ENCODE measurements at regions not wholly inside any gene's neighbourhood (a gene's known extent, or its start where the extent isn't known, plus 50 kb on each side); places are given as distances from the start of the nearest gene placed in this dataset.
"Not testable (repeated sequence)": the region's sequence is repeated elsewhere in the genome, so short reads cannot be mapped to it uniquely, and the experiment has no call there.

DNA sequence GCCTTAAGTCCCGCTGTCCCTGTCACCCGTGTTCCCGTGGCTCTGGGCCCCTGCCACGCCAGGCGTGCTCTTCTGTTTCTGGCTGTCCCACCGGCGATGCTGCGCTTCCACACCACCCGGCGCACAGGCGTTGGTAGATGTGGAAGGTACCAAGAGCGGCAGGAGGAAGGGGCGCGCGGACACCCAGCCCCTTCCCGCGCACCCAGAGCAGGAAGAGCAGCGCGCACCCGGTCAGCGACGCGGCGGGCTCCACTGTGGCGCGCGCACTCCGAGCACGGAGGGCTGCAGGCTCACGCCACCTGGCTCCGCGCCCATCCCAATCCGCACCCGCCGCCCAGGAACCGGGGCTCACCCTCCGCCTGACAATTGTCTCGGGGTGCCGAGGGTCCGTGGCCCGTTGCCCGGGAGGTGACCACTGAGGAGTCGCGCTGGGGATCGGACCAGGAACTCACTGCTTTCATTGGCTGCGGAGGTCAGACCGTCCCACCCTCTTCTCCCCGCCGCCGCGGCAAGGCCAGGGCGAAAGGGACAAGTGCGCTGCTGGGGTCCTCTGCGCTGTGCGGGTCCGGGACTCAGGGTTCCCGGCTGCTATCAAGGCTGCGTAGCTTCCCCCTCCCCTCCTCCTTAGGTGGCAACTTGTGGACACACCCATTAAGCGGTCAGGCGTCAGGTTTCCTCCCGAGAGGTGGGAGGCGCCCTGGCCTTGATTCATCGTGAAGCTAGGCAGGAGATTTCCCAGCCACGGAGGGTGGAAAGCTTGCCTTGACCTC is 121.6 kb upstream of the ZNF92 start:
- DNase-seq = peak; percentile 44 to 55

DNA sequence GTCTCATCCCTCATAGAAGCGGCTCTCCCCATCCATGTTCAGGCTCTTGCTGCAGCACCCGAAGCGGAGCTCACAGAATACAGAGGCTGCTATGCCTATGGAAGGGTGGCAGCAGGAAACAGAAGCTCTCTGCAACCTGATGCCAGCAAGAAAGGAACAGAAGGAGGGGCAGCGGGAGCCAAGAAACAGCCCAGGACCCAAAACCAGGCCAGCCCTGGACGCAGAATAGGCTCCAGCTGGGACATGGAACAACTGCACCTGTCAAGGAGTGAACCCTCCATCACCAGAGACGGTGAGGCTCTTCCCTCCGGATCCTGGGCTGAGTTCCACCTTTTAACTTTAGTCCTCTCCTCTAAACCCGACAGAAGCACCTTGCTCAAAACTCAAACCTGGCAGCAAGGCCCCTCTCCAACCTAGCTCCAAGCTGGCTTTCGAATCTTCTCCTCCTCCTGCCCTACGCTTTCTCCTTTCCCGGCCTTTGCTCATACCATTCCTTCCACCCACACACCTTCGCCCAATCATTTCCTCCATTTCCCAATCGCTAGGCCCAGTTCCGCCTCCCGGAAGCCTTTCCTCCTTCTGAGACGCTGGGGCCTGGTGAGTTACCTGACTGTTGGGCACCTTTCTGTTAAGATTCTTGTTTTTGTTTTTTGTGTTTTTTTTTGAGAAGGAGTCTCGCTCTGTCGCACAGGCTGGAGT is 122.8 kb upstream of the ZNF92 start:
- DNase-seq = no peak

DNA sequence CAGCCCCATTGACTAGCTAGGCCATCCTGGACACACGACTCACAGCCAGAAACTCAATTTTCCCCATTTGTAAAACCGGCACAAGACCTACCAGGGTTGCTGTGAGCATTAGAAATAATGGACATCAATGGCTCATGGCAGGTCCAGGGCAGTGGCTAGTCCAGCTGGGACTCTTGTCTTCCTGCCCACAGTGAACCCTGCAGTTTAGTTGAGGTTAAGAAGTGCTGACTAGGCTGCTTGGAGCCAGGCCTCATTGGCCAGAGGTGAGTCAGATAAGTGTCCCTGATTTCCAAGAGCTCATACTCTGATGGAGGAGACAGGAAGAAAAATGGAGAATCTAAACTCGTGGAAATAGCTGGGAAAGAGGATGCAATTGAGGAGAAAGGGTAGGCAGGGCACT is 123.4 kb upstream of the ZNF92 start:
- DNase-seq = no peak

DNA sequence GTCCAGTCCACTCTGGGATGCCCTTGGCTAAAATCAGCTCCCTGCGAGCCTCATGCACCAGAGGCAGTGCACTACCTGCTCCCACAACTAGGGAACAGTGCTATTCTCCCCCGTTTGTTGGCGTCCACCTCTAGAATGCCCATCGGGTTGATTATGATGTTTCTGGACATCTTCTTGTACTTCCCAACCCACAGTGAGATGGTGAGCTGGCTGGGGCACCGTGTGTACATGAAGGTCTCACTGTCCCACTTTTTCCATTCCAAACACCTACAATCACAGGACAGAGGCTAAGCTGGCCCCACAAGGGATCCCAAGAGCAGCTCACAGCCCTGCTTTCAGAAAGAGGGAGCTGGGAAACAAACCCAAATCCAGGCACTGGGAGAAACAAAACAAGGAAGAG is 126.2 kb upstream of the ZNF92 start:
- DNase-seq = no peak

DNA sequence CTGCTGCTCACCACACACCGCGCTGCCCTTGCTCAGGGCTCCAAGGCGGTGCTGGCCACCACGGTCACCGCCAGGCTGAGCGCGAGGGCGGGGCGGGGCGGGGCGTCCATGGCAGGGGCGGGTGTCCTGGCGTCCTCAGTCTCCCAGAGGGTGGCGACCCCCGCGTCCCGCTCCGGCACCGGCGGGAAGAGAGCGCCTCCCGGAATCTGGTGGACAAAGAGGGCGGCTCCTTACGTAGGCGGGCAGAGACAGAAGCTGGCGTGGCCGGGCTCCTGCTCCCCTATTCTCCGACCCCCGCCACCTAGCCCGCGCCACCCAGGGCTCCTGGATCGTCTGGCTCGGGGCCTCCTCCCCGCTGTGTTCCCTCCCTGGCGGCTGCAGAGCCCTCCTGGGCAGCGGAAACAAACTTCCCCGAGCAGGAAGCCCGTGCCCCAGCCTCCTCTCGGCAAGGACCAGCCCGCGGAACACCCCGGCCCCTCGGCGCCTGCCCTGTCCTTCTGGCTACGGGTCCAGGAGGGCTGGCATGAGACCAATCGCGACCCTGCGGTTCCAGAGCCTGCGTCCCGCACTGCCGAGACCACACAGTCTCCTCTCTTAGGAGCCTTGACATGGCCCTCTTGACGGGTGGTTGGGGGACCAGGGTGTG is 133.8 kb upstream of the ZNF92 start:
- peak in 1 of 2 experiments; percentile 28 for DNase-seq

DNA sequence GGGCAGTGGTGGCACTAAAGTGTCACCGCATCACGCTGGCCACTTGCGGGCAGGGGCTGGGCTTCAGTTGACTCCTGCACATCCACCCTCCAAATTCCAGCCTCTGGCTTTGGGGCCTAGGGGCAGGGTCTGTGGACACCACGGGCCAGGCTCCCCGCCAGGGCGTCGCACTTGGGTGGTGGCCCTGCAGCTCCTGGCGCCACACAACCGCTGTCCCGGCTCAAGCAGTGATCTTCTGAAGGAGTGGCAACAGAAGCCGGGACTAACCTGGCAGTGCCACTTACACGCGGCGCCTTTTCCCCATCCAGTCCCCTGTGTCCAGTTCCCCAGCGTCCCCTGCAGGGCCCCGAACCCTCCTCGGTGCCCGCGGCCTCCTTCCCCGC is 134.3 kb upstream of the ZNF92 start:
- no peak for DNase-seq

DNA sequence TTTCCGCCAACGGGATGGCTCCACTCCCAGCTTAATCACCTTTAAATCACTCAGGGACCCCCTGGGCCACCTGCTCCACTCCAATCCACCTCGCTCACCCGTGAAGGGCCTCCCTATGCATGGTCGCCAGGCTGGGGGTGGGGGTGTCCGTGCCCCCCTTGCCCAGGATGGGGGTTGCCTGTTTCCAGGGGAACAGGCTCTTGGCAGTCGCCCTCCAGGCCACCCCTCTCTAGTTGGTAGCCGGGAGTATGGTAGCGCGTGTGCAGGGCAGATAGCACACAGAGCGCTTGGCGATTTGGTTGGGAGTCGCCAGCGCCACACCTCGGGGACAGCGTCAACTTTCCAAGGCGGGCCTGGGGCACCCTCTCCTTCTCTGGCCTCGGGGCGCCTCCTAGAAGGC is 134.9 kb upstream of the ZNF92 start:
- DNase-seq = no peak

DNA sequence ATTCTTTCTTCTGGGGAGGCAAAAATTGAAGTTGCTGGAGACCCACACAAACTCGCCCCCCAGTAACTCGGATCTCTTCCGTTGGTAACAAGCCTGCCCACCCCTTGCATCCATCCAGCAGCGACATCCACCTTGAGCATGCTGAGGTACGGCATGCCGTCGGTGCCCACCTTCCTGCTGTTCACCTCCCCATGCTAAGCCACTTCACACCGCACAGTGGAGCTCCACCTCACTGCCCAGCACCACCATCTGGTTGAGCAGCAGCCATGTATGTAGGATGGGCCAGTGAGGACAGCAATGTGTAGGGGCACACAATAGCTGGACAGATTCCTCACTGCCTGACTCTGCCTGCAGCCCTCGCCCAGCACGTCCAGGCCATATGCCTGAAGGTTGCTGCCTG is 138.1 kb upstream of the ZNF92 start:
- DNase-seq = no peak

DNA sequence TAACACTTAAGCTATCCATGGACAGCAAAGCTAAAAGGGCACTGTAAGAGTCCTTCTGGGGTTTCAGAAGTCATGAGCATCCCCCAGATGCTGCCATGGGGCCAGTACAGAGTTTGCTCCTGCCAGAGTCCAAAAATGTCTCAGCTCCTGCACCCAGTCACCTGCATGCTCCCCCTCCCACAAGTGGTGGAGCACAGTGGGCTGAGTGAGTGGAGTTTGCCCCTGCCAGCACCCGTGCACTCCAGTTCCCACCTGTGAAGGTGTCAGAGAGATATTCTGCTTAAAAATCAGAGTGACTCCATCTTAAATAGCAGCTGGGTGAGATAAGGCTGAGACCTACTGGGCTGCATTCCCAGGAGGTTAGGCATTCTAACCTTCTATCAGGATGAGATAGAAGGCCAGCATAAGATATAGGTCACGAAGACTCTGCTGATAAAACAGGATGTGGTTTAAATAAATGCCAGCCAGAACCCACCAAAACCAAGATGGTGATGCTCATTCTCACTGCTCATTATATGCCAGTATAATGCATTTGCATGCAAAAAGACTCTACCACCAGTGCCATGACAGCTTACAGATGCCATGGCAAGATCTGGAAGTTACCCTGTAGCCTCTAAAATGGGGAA is 140.1 kb upstream of the ZNF92 start:
- no peak for DNase-seq

DNA sequence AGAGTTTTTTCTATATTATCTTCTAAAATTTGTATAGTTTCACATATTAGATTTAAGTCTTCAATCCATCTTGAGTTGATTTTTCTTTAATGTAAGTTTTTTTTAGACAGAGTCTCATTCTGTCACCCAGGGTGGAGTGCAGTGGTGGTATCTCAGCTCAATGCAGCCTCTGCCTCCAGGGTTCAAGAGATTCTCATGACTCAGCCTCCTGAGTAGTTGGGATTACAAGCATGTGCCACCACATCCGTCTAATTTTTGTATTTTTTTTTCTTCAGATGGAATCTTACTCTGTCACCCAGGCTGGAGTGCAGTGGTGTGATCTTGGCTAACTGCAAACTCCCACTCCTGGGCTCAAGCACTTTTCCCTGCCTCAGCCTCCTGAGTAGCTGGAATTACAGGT is 143.4 kb upstream of the ZNF92 start:
- DNase-seq = no peak

DNA sequence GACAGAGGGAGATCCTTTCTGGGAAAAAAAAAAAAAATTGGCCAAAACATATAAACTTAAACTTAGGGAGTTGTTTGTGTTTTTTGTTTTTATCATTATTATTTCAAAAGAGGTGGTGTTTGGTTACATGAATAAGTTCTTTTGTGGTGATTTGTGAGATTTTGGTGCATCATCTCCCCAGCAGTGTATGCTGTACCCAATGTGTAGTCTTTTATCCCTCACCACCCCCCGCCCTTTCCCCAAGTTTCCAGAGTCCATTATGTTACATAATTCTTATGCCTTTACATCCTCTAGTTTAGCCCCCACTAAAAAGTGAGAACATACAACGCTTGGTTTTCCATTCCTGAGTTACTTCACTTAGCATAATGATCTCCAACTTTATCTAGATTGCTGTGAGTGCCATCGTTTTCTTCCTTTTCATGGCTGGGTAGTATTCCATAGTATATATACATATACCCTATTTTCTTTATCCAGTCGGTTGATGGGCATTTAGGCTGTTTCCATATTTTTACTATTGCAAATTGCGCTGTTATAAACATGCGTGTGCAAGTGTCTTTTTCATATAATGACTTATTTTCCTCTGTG is 148.1 kb upstream of the ZNF92 start:
- DNase-seq = no peak

DNA sequence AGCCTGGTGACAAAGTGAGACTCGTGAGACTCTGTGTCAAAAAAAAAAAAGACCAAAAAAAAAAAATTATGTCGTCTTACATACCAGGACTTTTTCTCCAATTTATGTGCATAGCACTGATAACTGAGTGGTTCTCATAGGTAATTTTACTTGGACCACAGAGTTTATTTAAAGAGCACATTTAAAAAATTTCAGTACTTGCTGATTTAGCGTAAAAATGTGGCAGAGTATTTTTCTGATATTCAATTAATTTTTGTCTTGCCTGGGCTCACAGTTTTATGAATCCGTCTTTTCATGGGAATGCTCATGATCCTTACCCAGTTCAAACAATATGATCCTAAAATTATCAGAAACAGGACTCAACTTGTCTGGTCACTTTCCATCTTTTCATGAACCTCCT is 151.0 kb upstream of the ZNF92 start:
- DNase-seq = no peak

DNA sequence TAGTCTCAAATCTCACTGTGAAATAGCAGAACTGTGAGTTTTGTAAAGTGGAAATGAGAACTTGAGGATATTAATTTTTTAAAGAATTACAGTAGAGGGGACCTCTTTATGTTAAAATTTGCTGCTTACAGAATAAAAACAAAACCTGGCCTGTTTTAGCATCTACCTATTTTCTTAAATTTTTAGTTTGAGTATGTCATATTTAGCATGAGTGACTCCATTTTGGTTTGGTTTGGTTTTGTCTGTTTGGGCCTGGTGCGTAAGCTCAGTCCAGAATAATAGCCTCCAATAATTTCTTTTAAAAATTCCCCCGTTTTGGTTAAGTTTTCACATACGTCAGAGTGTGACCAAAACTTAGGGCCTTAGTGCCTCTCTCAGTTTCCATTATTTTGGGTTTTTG is 152.0 kb upstream of the ZNF92 start:
- no peak for DNase-seq

DNA sequence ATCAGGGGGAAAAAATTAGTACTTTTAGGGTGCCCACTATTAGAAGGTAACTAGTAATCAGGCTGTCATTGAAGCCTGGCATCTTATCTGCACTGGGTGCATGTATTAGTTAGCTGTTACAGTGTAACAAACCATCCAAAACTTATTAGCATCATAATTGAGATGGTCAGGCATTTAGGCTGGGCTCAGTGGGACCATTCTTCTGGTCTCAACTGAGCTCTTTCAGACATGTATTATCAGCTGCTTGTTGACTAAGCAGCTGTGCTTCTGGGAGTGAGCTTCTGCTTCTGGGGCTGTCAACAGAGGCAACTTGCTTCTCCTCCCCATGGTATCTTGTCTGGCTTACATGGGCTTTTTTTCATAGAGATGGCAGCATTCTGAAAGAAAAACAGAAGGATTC is 154.0 kb upstream of the ZNF92 start:
- no peak for DNase-seq

DNA sequence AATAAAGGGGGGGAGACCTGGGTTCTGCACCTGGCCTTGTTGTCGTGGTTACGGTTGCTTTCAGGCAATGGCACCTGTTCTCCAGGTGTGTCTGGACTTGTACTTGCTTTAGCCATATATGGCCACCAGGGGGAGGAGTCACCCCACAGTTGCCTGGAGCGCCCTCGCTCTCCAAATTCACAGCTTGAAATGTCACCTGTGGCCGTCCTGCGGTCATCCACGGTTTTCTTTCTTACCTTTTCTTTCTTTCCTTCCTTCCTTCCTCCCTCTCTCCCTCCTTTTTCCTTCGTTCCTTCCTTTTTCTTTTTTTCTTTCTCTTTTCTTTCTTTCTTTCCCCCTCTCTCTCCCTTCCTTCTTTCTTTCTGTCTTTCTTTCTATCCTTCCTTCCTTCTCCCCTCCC is 157.2 kb upstream of the ZNF92 start:
- DNase-seq = peak; percentile 34 to 59

DNA sequence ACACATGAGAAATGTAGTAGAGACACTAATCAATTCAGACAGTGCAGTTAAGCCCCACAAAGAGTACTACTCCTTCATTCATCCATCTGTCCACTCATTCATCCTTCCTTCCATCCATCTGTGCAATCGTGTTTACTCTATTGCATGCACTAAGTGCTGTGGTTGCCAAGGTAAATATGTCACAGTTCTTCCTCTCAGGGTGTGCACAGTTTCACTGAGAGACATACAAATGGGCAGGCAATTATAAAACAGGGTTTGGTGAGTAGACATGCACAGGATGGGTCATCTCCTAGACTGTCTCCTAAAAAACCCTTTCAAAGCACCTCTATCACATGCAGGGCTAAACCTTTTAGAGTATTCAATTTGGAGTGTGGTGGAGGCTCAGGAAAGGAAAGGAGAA is 160.4 kb upstream of the ZNF92 start:
- DNase-seq = not testable (repeated sequence)

DNA sequence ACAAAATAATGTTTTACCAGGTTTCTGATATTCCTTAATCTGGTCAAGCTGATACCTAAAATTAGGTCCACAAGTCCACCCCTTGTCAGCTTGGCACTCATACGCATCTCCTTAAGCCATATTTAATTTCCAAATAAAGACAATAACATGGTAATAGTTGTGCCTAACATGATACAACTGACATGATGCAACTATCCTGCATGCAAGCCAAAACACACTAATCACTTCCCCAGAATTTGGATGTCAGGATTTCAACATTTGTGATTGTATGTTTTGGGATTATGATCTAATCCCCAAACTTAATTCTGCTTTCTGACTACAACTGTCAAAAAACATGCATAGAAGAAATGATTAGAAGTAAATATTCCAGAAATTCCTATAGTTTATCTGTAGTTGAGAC is 174.4 kb upstream of the ZNF92 start:
- DNase-seq = not testable (repeated sequence)

DNA sequence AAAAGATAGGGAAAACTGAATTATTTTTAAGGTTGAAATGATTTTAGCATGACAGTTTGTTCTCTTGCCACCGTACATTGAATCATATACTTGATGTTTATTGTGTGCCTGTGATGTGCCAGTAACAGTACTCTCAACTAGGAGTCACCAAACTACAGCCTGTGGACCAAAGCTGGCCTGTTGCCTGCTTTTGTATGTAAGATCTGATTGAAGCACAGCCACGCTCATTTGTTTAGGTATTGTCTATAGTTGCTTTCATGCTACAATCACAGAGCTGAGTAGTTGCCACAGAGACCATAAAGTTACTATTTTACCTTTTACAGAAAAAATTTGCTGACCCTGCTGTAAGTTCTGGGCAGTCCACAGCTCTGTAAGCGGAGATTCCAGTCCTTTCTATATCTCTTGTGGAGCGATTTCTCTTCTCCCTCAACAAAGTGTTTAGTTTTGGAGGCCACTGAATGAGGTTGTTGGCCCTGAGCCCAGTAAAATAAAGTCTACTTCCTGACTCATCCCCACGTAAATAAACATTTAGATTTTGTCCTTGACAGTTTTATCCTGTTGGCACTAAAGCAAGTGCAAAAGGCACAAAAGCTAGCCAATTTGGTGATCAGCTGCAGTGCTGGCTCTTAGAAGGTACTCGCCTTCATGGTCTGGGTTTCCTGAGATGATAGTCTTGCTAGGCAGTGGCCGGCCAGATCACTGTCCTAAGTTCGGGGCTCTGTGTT is 180.2 kb upstream of the ZNF92 start:
- DNase-seq = not testable (repeated sequence)

DNA sequence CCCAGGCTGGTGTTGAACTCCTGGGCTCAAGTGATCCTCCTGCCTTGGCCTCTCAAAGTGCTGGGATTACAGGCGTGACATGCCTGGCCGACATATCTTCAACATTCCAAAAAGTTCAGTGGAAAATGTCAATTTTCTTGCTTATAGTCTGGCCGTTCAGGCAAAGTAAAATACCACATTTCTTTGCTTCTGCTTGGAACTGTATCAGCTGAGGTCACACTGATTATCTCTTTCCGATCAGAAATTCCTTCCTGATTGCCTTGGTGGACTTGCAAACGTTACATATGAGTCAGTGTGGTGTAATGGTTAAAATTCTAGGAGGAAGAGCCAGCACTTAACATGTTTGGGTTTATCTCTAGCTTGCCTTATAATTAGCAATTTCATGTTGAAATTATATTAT is 170.6 kb upstream of the ERV3-1 start:
- DNase-seq = not testable (repeated sequence)

DNA sequence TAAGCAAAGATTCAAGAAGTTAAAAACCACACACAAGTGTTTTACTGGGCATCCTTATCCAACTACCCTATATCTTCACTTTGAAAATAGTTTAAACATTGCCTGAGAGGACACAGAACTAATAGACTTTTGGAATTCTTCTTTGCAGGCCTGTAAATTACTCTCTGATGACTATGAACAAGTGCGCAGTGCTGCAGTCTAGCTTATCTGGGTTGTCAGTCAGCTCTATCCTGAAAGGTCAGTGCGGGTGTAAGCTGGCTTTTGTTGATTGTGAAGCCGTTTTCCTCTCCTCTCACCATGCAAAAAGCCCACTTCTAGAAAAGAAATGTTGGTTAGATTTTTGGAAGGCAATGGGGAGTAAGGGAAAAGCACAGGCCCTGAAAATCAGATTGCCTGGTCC is 143.6 kb upstream of the ERV3-1 start:
- DNase-seq = not testable (repeated sequence)

DNA sequence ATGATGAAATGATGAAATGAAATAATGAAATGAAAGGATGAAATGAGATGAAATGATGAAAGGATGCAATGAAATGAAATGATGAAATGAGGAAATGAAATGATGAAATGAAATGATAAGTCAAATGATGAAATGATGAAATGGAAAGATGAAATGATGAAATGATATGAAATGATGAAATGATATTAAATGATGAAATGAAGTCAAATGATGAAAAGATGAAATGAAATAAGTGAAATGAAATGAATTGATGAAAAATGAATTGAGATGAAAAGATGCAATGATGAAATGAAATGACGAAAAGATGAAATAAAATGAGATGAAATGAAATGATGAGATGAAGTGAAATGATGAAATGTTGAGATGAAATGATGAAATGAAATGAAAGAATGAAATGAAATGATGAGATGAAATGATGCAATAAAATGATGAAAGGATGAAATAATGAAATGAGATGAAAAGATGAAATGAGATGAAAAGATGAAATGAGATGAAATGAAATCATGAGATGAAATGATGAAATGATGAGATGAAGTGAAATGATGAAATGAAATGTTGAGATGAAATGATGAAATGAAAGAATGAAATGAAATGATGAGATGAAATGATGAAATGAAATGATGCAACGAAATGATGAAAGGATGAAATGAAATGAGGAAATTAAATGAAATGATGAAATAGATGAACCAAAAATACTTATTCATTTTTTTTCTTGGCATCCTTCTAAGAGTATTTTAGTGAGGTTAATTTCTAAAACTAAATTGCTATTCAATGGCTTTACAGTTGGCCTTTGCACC is 139.8 kb upstream of the ERV3-1 start:
- DNase-seq = not testable (repeated sequence)

DNA sequence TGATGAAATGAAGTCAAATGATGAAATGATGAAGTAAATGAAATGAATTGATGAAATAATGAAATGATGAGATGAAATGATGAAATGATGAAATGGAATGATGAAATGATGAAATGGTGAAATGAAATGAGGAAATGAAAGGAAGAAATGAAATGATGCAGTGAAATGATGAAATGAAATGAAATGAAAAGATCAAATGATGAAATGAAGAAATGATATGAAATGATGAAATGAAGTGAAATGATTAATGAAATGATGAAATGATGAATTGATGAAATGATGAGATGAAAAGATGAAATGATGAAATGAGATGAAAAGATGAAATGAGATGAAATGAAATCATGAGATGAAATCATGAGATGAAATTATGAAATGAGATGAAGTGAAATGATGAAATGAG is 139.2 kb upstream of the ERV3-1 start:
- DNase-seq = not testable (repeated sequence)

All from activated T-cell treated with anti-CD3 and anti-CD28 coated beads, Interleukin-2, amount 50 U/mL, for 48 hours (primary cell).